Epithelial cell of esophagus (primary cell): ENCODE measurements at regions not wholly inside any gene's neighbourhood (a gene's known extent, or its start where the extent isn't known, plus 50 kb on each side); places are given as distances from the start of the nearest gene placed in this dataset.

Experiments used
- DNase-seq: peaks from one replicate; pipeline ENCODE4 v3.0.0; 2010; ENCODE audit warnings: low read depth
- H3K4me3 ChIP-seq: 2 replicates; pipeline ENCODE4 v1.5.1; 2011; ENCODE audit warnings: mild to moderate bottlenecking, low read length, control low read depth
- CTCF ChIP-seq: IDR thresholded peaks from 2 replicates; pipeline ENCODE4 v1.5.1; 2011; ENCODE audit warnings: low read depth, mild to moderate bottlenecking, low read length, control low read depth, inconsistent platforms; ENCODE audit not compliant: insufficient read depth; ENCODE audit errors: missing control alignments

- no peak overlapping the region for H3K4me3 ChIP-seq
- DNase-seq: no peak
- no peak for TF ChIP-seq CTCF
Measured at GRCh38 chr4:123840197-123840596, 443.6 kb downstream of the SPRY1 start.

DNA sequence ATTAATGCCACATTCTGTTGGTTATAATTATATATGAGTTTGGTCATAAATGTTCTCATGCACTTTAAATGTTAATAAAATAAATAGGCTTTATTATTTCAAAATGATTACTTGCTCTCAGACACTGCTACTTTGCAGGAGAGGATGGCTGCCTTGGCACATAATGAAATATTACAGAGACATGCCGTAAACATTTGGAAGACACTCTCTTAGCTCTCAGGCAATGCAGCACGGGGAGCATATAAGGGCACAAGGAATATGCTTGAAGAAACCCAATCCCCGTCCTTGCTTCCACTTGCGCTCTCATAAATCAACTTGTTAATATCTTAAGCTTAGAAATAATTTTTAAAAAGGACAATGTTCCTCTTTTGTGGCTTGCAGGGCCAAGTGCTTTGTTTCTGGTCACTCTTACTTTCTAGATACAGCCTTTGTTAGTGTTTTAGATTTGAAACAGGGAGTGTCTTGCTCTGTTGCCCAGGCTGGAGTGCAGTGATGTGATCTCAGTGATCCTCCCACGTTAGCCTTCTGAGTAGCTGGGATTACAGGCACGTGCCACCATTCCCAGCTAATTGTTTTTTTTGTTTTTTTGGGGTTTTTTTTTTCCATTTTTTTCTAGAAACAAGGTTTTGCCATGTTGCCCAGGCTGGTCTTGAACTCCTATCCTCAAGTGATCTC lies 445.0 kb downstream of the SPRY1 start:
- no peak overlapping the region for H3K4me3 ChIP-seq
- DNase-seq: no peak
- TF ChIP-seq CTCF: no peak

GRCh38 chr4:123843137-123843536 lies 446.5 kb downstream of the SPRY1 start:
- no peak for TF ChIP-seq CTCF
- H3K4me3 ChIP-seq: no peak overlapping the region
- DNase-seq: no peak

DNA sequence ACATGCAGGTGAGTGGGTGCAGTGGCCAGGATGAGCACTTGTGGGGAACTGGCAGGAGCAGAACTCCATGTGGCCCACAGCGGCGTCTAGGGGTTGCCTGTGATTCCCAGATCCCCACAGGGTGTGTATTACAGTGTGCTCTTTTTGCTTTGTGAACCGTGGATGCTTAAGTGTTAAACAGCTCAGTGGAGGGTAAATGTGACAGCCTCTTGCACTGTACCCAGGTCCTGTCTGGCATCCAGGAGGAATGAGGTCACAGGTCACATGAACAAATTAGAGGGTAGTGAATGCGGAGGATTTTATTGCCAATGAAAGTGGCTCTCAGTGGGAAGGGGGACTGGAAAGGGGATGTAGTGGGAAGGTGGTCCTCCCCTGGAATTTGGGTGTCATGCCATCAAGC lies 447.8 kb downstream of the SPRY1 start:
- no peak for DNase-seq
- TF ChIP-seq CTCF: no peak
- no peak overlapping the region for H3K4me3 ChIP-seq

DNA sequence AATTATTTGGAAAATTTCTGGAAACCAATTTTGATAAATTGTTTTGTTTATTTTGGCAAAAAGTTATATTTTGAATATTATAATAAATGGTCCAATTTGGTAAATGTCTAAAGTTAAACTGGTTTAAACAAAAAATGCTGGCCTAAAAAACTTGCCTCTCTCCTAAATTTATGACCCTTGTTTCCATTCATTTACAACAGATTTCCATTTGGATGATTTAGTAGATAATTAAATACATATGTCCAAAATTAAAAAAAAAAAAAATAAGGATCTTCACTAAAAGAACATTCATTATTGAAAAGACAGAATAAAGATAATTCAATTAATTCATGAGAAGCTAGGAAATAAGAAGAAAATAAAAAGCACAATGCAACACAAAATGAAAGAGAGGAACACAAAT lies 449.5 kb downstream of the SPRY1 start:
- TF ChIP-seq CTCF: no peak
- no peak overlapping the region for H3K4me3 ChIP-seq
- no peak for DNase-seq

GRCh38 chr4:123846561-123846960 lies 450.0 kb downstream of the SPRY1 start:
- TF ChIP-seq CTCF: no peak
- no peak for DNase-seq
- H3K4me3 ChIP-seq: no peak overlapping the region

GRCh38 chr4:123848606-123849005 lies 452.0 kb downstream of the SPRY1 start:
- TF ChIP-seq CTCF: no peak
- no peak overlapping the region for H3K4me3 ChIP-seq
- DNase-seq: no peak
